ENCODE measurements at regions not wholly inside any gene's neighbourhood (a gene's known extent, or its start where the extent isn't known, plus 50 kb on each side); places are given as distances from the start of the nearest gene placed in this dataset.

DNA sequence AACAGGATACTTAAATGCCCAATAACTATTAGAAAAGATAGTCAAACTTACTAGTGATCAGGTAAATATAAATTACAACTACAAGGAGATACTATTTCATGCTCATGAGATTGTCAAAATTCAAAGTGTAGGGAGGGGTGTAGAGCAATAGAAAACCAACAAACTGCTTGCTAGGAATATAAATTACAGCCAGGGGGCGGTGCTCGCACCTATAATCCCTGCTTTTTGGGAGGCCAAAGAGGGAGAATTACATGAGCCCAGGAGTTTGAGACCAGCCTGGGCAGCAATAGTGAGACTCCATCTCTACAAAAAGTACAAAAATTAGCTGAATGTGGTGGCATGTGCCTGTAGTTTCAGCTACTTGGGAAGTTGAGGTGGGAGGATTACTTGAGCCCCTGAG is 556.5 kb upstream of the NR3C2 start:
- TF ChIP-seq, protein P1, sequence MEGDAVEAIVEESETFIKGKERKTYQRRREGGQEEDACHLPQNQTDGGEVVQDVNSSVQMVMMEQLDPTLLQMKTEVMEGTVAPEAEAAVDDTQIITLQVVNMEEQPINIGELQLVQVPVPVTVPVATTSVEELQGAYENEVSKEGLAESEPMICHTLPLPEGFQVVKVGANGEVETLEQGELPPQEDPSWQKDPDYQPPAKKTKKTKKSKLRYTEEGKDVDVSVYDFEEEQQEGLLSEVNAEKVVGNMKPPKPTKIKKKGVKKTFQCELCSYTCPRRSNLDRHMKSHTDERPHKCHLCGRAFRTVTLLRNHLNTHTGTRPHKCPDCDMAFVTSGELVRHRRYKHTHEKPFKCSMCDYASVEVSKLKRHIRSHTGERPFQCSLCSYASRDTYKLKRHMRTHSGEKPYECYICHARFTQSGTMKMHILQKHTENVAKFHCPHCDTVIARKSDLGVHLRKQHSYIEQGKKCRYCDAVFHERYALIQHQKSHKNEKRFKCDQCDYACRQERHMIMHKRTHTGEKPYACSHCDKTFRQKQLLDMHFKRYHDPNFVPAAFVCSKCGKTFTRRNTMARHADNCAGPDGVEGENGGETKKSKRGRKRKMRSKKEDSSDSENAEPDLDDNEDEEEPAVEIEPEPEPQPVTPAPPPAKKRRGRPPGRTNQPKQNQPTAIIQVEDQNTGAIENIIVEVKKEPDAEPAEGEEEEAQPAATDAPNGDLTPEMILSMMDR (IDR thresholded peaks at IDR 0.05), result peak in 1 of 6 experiments; percentile 40
- no peak for TF ChIP-seq POLR2A (IDR thresholded peaks at IDR 0.05)

All from esophagus squamous epithelium (tissue), 4 donors.